ENCODE measurements at regions not wholly inside any gene's neighbourhood (a gene's known extent, or its start where the extent isn't known, plus 50 kb on each side); places are given as distances from the start of the nearest gene placed in this dataset.

- no peak for ATAC-seq
- TF ChIP-seq ZC3H10 (CRISPR knock-in tag; IDR thresholded peaks at IDR 0.05) (no peak), PPARA (CRISPR knock-in tag; IDR thresholded peaks at IDR 0.05; ENCODE audit: borderline replicate concordance) (no peak), ESRRG (CRISPR knock-in tag; IDR thresholded peaks at IDR 0.05) (no peak), SNAI2 (CRISPR knock-in tag; IDR thresholded peaks at IDR 0.05) (no peak)
Measured at GRCh38 chr15:68526784-68527183, 52.0 kb upstream of the CORO2B start.

DNA sequence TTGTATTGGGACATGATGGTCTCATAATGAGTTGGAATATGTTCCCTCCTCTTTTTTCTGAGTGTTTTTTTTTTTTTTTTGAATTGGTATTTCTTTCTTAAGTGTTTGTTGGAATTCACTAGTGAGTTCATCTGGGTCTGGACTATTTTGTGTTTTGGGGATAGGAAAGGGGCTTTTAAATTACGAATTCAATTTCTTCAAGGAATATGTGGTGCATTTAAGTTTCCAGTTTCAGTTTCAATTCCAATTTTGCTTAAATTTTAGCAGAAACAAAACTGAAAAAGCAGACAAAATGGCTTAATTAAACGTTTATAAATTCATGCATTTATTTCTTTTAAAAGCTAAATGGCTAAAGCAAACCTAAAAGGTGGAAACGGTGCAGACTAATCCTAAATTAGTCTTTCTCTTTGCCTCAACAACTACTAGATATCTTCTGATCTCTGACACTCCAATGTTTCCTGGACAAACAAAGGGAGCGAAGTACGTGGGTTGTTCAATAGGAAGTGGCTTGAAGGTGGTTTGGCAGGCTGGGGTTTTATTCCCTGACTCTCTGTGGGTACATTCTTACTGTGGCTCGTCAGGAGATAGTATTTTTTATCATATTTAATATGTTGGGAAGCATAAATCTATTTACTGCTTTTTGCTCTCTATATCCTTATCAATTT is 50.0 kb upstream of the CORO2B start:
- TF ChIP-seq PPARA (CRISPR knock-in tag; IDR thresholded peaks at IDR 0.05; ENCODE audit: borderline replicate concordance) (no peak), TOX (CRISPR knock-in tag; IDR thresholded peaks at IDR 0.05; ENCODE audit: borderline replicate concordance) (no peak), PATZ1 (CRISPR knock-in tag; IDR thresholded peaks at IDR 0.05; ENCODE audit: borderline replicate concordance) (no peak), ZNF565 (CRISPR knock-in tag; conservative IDR thresholded peaks at IDR 0.05; ENCODE audit: low read depth) (no peak), ZNF70 (CRISPR knock-in tag; IDR thresholded peaks at IDR 0.05) (no peak), CSRNP3 (CRISPR knock-in tag; IDR thresholded peaks at IDR 0.05) (no peak), TSHZ2 (CRISPR knock-in tag; IDR thresholded peaks at IDR 0.05) (no peak), SNAI2 (CRISPR knock-in tag; IDR thresholded peaks at IDR 0.05) (no peak), TCF4 (CRISPR knock-in tag; IDR thresholded peaks at IDR 0.05; ENCODE audit: borderline replicate concordance) (no peak), ZFP30 (CRISPR knock-in tag; IDR thresholded peaks at IDR 0.05) (no peak), ZNF8 (CRISPR knock-in tag; IDR thresholded peaks at IDR 0.05) (no peak), ISL1 (CRISPR knock-in tag; IDR thresholded peaks at IDR 0.05) (no peak), RARB (CRISPR knock-in tag; IDR thresholded peaks at IDR 0.05) (no peak), ARNTL (CRISPR knock-in tag; IDR thresholded peaks at IDR 0.05; ENCODE audit: borderline replicate concordance, low read depth) (no peak), ZC3H10 (CRISPR knock-in tag; IDR thresholded peaks at IDR 0.05) (no peak)
- ATAC-seq: no peak
